Cardiac muscle cell (in vitro differentiated cells and primary cell): ENCODE measurements at regions not wholly inside any gene's neighbourhood (a gene's known extent, or its start where the extent isn't known, plus 50 kb on each side); places are given as distances from the start of the nearest gene placed in this dataset.
A peak's percentile ranks its signal among the peaks of the same experiment; 100 is the strongest.

Source experiments
- DNase-seq, 2 donors: peaks; one replicate each; pipeline versions ENCODE4 v3.0.0 to v3.0.0-alpha.2; 2010 to 2017; ENCODE audit warnings: low read depth in 1 of 2, low spot score in 1 of 2
- H3K27ac ChIP-seq: fragments of 200-600 bp; sonication (generic); 2 replicates; pipeline ENCODE4 v1.5.1; 2016
- H3K27me3 ChIP-seq: fragments of 200-600 bp; sonication (generic); 2 replicates; pipeline ENCODE4 v1.6.0; 2016; ENCODE audit warnings: control low read depth
- H3K36me3 ChIP-seq: fragments of 200-600 bp; sonication (generic); 2 replicates; pipeline ENCODE4 v1.5.1; 2016; ENCODE audit warnings: control low read depth
- H3K4me1 ChIP-seq: fragments of 200-600 bp; sonication (generic); 2 replicates; pipeline ENCODE4 v1.8.1; 2017; ENCODE audit warnings: low read depth, mild to moderate bottlenecking, mixed run types
- H3K4me3 ChIP-seq: fragments of 200-600 bp; sonication (generic); 2 replicates; pipeline ENCODE4 v1.5.1; 2016; ENCODE audit warnings: mild to moderate bottlenecking
- H3K9me3 ChIP-seq: fragments of 200-600 bp; sonication (generic); 2 replicates; pipeline ENCODE4 v1.5.1; 2017; ENCODE audit warnings: low read depth, mild to moderate bottlenecking, control low read depth
- CTCF ChIP-seq: IDR thresholded peaks from 2 replicates; pipeline ENCODE4 v1.5.1; 2012; ENCODE audit warnings: low read depth, mild to moderate bottlenecking, low read length

GRCh38 chr3:10666621-10667020 lies 149.4 kb upstream of the SLC6A11 start:
- DNase-seq, result peak; percentile 3 to 30
- Histone ChIP-seq H3K27me3 (peaks cover 10% of the 10 kb centered on the region), H3K36me3 (no peaks in the 10 kb centered on the region), H3K9me3 (no peaks in the 10 kb centered on the region), H3K27ac (no peak overlapping the region), H3K4me3 (no peak overlapping the region), H3K4me1 (no peaks in the 10 kb centered on the region)
- TF ChIP-seq CTCF, result no peak

- no peak for TF ChIP-seq CTCF
- DNase-seq, result no peak
- no peaks in the 10 kb centered on the region for H3K4me1 ChIP-seq
- H3K27ac ChIP-seq, result no peak overlapping the region
- H3K9me3 ChIP-seq, result no peaks in the 10 kb centered on the region
- no peak overlapping the region for H3K4me3 ChIP-seq
- no peaks in the 10 kb centered on the region for H3K36me3 ChIP-seq
- H3K27me3 ChIP-seq, result peaks cover 10% of the 10 kb centered on the region
Observed at GRCh38 chr3:10667269-10667668, 148.8 kb upstream of the SLC6A11 start.

- H3K4me3 ChIP-seq, result no peak overlapping the region
- no peaks in the 10 kb centered on the region for H3K9me3 ChIP-seq
- DNase-seq, result no peak
- peaks cover 10% of the 10 kb centered on the region for H3K27me3 ChIP-seq
- no peaks in the 10 kb centered on the region for H3K36me3 ChIP-seq
- no peak for TF ChIP-seq CTCF
- H3K4me1 ChIP-seq, result no peaks in the 10 kb centered on the region
- no peak overlapping the region for H3K27ac ChIP-seq
Observed at GRCh38 chr3:10667901-10668476, 148.0 kb upstream of the SLC6A11 start.

GRCh38 chr3:10669490-10670048 lies 146.5 kb upstream of the SLC6A11 start:
- DNase-seq, result no peak
- H3K36me3 ChIP-seq, result no peaks in the 10 kb centered on the region
- peaks cover 4% of the 10 kb centered on the region for H3K27me3 ChIP-seq
- no peaks in the 10 kb centered on the region for H3K9me3 ChIP-seq
- H3K27ac ChIP-seq, result no peak overlapping the region
- H3K4me1 ChIP-seq, result no peaks in the 10 kb centered on the region
- no peak overlapping the region for H3K4me3 ChIP-seq
- no peak for TF ChIP-seq CTCF

GRCh38 chr3:10672422-10672821 lies 143.6 kb upstream of the SLC6A11 start:
- no peaks in the 10 kb centered on the region for H3K9me3 ChIP-seq
- no peak overlapping the region for H3K4me3 ChIP-seq
- DNase-seq, result peak in 1 of 2 donors; percentile 55
- H3K4me1 ChIP-seq, result no peaks in the 10 kb centered on the region
- TF ChIP-seq CTCF, result no peak
- H3K27ac ChIP-seq, result no peak overlapping the region
- H3K27me3 ChIP-seq, result no peaks in the 10 kb centered on the region
- H3K36me3 ChIP-seq, result no peaks in the 10 kb centered on the region
